HG03342 (cell line): ENCODE measurements at regions not wholly inside any gene's neighbourhood (a gene's known extent, or its start where the extent isn't known, plus 50 kb on each side); places are given as distances from the start of the nearest gene placed in this dataset.
"Not testable (repeated sequence)": the region's sequence is repeated elsewhere in the genome, so short reads cannot be mapped to it uniquely, and the experiment has no call there.

Source experiments
- ATAC-seq: cut with Tn5 transposase; IDR thresholded peaks from one replicate; pipeline ENCODE4 v1.9.1; 2021; ENCODE audit warnings: mild to moderate bottlenecking, moderate library complexity; ENCODE audit not compliant: unreplicated experiment

DNA sequence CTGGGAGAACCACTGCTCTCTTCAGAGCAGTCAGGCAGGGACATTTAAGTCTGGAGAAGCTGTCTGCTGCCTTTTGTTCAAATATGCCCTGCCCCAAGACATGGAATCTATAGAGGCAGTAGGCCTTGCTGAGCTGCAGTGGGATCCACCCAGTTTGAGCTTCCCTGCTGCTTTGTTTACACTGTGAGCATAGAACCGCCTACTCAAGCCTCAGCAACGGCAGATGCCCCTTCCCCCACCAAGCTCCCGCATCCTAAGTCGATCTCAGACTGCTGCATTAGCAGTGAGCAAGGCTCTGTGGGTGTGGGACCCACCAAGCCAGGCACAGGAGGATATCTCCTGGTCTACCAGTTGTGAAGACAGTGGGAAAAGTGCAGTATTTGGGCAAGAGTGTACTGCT lies 54.6 kb upstream of the POGK start:
- ATAC-seq, result not testable (repeated sequence)

DNA sequence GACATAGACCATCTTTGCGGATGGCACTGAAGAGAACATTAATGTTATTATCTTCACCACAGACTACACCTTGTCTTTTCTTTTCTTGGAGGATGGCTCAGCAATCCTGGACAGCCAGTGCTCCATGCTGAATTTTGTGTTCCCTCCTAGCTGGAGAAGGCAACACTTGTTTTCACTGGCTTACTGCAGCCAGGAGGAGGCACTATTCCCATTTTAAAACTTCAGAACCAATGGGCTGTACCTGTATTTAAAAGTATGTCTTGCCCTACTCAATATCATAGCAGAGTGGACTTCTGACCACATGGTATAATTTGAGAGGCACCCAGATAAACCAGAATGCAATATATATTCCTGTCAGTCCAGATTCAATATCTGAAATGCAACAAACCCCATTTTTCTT lies 53.3 kb upstream of the POGK start:
- no peak for ATAC-seq

DNA sequence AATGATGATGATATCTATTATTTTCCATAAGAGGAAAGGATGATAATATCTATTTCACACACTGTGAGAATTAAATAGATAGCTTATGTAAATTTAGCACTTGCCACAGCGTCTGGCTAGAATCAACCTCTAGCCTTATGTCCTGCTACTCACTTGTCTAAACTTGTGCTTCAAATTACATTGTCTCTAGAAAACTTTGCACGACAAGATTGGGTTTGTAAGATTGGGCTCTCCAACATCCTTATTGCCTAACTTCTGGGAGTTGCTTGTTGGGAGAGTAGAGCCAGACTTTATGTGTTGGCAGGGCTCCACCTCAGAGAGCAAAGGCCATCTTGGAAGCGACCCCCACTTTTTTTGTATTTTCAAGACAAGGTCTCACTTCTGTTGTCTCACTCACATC lies 50.0 kb upstream of the POGK start:
- ATAC-seq, result no peak
